Stimulated activated CD4-positive, alpha-beta T cell treated with anti-CD3 and anti-CD28 coated beads, Interleukin-1b, Interleukin-23, amount 100 ng/mL, for 1 hour (primary cell): ENCODE measurements at regions not wholly inside any gene's neighbourhood (a gene's known extent, or its start where the extent isn't known, plus 50 kb on each side); places are given as distances from the start of the nearest gene placed in this dataset.
"Not testable (repeated sequence)": the region's sequence is repeated elsewhere in the genome, so short reads cannot be mapped to it uniquely, and the experiment has no call there.

ENCODE experiments used
- DNase-seq, 2 donors: peaks; one replicate each; pipeline ENCODE4 v3.0.0-alpha.2; 2020; ENCODE audit warnings: low read depth in 2 of 2

DNA sequence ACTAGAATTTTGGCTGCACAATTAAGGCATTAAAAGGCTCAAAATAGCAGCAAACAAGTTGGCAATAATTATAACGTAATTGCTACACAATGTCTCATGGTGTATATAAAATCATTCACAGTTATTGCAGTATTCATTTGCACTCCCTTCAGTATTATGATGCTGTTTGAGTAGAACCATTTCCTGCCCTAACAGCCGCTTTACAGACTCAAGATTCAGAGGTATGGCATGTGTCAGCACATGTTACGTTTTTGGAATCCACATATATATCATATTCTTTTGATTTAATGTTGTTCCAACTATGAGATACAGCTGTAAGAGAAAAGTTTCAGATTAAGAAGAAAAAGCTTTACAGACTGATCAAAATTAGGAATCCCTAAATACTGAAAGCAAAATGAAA, 56.3 kb upstream of the NCKAP5 start:
- no peak for DNase-seq

GRCh38 chr2:133627741-133628140, 59.5 kb upstream of the NCKAP5 start:
- DNase-seq = no peak

GRCh38 chr2:133633309-133633708, 65.0 kb upstream of the NCKAP5 start:
- DNase-seq = no peak

GRCh38 chr2:133633881-133634409, 65.7 kb upstream of the NCKAP5 start:
- no peak for DNase-seq

DNA sequence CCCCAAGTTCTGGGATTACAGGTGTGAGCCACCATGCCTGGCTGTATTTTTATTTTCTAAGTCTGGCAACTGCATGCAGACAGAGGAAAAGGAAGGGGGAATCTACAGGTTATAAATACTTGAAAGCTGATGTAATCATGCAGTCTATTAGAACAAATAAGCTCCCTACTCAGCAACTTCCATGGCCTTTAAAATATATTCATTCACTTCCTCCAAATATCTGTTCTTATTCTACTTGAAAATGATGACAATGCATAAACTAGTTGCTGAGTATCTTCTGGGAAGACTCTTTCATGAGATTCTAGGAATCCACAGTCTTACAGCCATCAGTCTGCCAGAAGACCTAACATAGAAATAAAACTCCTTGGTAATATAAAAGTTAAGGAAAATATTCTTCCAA, 66.9 kb upstream of the NCKAP5 start:
- DNase-seq = no peak

GRCh38 chr2:133636287-133636686, 68.0 kb upstream of the NCKAP5 start:
- no peak for DNase-seq

DNA sequence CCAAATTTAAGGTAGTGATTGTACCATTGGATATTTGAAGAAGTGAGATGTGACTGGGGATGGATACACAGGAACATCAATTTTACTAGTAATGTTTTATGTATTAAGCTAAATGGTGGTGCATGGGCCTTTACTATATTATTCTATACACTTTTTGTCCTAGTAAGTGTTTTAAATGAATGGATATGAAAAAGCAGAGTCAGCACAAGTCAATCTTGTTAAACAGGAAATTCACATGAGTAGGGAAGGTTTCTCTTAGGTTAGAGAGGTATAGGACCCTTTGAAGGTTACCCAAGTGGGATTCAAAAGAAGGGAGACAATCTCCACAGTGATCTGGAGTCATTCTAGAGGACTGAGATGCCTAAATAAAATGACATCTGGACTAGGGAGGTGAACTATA, 71.8 kb upstream of the NCKAP5 start:
- no peak for DNase-seq

DNA sequence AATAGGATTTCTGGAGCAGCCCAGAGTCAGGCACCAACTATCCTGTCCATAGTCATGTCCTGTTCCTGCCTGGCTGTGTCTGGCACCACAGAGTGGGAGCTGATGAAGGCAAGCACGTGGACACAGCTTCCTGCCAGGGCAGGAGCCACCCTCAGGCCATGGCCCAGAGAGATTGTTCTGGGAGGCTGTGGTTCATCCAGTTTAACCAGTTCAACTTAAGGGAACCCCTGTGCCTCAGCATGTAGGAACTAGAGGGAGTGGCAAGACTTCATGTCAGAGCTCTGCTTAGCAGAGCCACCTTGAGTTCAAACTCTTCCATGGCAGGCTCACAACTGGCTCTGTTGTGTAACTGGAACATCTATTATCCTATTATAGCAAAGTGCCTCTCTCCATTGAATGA, 73.2 kb upstream of the NCKAP5 start:
- DNase-seq = no peak

- DNase-seq = no peak
These were observed 73.9 kb upstream of the NCKAP5 start for GRCh38 chr2:133641942-133642725.

- DNase-seq = no peak
These were observed 74.5 kb upstream of the NCKAP5 start for GRCh38 chr2:133642791-133643191.

- no peak for DNase-seq
These were observed 75.6 kb upstream of the NCKAP5 start for GRCh38 chr2:133643863-133644262.

DNA sequence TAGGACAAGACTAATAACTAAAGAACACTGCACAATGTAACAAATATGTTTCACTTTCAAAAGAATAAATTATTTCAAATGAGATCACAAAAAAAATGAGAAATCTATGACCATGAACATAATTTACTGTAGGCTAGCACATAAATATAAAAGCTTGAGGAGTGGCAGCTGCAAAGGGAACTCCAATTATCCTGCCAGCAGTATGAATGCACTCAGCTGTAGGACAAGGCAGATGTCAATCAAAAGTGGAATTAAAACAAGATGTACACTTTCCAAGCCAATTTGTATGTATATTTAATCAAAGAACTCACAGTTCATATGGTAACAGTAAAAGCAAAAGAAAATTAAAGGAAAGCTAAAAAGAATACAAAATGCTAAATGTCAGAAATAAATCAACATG, 76.6 kb upstream of the NCKAP5 start:
- no peak for DNase-seq

- DNase-seq = not testable (repeated sequence)
These were observed 79.1 kb upstream of the NCKAP5 start for GRCh38 chr2:133647386-133647785.

- DNase-seq = no peak
These were observed 83.6 kb upstream of the NCKAP5 start for GRCh38 chr2:133651861-133652260.

- no peak for DNase-seq
These were observed 84.1 kb upstream of the NCKAP5 start for GRCh38 chr2:133652398-133652797.

DNA sequence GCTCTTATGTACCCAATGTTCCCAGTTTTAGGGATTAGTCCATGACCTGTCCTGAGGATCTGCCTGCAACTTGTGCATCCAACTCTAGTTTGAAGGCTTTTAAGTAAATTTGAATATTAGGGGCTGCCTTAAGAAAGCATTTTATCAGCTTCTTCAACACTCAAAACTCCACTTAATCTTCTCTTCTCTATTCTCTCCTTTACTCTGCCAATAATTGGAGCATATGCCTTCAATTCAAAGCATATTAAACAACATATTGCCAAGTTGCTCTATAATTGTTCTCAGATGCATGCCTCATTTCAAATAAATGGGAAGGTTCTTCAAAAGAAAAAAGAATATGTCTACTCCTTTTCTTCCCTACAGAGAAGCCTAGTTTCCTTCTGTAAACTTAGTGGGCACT, 84.8 kb upstream of the NCKAP5 start:
- DNase-seq = no peak

GRCh38 chr2:133654949-133655348, 86.7 kb upstream of the NCKAP5 start:
- no peak for DNase-seq

DNA sequence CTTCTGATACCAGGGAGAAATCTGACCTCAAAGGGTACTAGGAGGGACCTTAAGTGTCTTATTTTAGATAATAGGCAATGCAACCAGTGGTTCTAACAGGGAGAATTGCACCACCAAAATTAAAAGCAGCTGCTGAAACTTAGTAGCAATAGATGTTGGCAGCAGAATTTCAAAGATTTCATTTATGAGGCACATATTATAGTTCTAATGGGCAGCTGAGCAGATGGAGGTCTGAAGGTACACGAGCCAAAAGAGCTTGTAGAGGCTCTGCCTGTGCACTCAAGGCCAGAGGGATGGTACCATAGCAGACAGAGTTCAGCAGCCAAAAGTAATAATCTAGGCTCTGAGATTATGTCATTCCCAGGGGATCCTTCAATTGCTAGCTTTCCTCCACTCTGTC, 87.3 kb upstream of the NCKAP5 start:
- DNase-seq = no peak

DNA sequence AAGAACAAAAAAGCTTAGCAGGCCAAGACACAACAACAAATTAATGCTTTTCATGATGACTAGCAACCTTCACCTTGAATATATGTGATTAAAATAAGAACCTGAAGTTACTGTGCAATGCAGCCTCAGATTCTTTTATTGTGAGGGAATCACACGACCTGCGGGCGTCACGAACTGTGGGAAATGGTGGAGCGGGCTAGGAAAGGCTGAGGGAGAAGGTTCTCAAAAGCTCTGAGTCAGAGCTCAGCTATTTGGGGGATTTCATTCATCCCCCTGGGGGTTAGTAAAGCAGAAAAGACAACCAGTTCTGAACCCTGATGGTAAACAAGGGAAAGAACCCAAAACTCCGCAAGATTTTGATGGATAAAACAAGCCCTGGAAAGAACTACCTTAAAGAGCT, 89.3 kb upstream of the NCKAP5 start:
- no peak for DNase-seq

DNA sequence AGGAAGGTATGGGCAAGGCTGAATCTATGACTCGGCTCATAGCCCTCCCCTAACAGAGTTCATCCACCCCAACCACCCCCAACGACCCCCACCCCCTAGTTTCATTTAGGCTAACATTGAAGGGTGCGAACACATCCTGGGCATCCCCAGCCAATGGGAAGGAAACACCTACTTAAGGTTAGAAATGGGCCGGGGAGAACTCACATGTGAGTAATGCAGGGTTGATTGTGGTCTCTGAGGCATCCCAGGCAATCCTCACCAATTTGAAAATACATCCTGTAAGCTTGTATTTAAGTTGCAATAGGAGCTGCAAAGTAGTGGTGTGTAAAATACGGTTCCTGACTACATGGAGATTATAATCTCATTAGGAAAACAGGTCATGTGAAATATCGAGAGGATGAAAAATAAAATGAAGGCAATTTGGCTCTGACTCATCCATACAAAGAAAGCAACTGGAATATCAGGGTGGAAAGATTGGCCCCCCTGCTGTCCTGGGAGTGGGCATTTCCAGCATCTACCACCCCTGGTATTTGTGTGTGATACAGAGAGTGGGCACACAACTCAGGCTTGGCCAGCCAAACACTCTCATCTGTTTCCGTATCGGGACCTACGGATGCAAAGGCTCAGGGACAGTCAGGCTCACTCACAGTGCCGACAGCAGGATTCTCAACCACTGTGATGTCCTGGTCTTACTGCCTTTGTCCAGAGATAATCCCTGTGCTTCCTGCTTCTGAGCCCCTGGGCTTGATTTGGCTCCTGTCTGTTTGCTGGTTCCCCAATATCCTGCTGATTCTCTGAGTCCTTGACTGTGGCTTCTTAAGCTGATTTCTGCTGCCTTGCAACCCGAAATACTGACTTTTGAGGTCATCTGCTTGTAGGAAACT, 90.0 kb upstream of the NCKAP5 start:
- DNase-seq = no peak

- no peak for DNase-seq
These were observed 92.2 kb upstream of the NCKAP5 start for GRCh38 chr2:133660510-133660909.

DNA sequence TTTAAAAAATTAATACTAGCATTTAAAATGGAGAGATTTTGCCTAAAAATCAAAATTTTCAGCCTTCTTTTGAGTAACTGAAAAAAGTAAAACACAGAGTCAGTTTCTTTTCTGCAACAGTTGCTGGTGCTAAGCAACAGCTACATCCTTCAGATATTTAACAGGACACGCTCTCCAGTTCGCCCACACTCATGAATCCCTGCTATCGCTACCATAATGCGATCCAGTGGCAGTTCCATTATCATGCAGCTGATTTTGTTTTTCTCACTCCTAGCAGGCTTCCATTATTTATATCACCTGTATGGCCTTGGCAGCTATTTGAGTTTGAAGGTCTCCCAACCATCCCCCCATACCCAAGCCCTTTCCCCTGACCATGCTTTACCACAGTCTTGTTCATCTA, 93.1 kb upstream of the NCKAP5 start:
- no peak for DNase-seq

DNA sequence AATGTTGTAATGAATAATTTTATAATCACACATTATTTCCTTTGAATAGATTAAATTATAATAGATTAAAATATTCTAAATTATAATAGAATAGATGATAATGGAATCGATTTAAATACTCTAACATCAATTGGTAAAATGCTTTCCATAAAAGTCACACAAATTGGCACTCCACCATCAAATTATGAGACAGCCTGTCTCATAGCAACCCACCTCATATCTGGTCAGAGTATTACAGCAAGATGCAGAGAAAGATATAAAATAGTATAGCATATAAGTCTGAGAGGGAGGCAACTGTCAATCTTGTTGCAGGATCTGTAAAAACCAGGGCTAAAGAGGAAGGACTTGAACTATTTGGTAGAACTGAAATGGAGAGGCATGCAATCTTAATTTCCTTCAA, 98.4 kb upstream of the NCKAP5 start:
- DNase-seq = no peak
